OCI-LY3 (cell line): ENCODE measurements at regions not wholly inside any gene's neighbourhood (a gene's known extent, or its start where the extent isn't known, plus 50 kb on each side); places are given as distances from the start of the nearest gene placed in this dataset.

Experiments used
- H2AFZ ChIP-seq: fragments of 200-600, 300-600 bp; shearing (Covaris generic); 2 replicates; pipeline ENCODE4 v1.6.0; 2014; ENCODE audit warnings: antibody characterized with exemption, low read depth, low read length
- H3K27ac ChIP-seq: fragments of 200-600, 300-600 bp; sonication (generic); 2 replicates; pipeline ENCODE4 v1.5.1; 2014; ENCODE audit warnings: mild to moderate bottlenecking, low read length, moderate library complexity, mixed read lengths
- H3K27me3 ChIP-seq: fragments of 200-600, 300-600 bp; sonication (generic); 2 replicates; pipeline ENCODE4 v1.6.1; 2014; ENCODE audit warnings: low read depth, low read length, mixed read lengths
- H3K36me3 ChIP-seq: fragments of 200-600, 300-600 bp; sonication (generic); replicated peaks from 2 replicates; pipeline ENCODE3; 2014; ENCODE audit warnings: low read depth, low read length, mixed read lengths
- H3K4me1 ChIP-seq: fragments of 300-600, 200-600 bp; sonication (generic); 2 replicates; pipeline ENCODE4 v1.6.1; 2014; ENCODE audit warnings: low read length, mixed read lengths
- H3K4me2 ChIP-seq: fragments of 200-600, 300-600 bp; sonication (generic); 2 replicates; pipeline ENCODE4 v1.6.1; 2014; ENCODE audit warnings: low read length, mixed read lengths
- H3K4me3 ChIP-seq: fragments of 300-600, 200-600 bp; sonication (generic); 2 replicates; pipeline ENCODE4 v1.5.1; 2014; ENCODE audit warnings: antibody characterized with exemption, mild to moderate bottlenecking, low read length, moderate library complexity
- H3K79me2 ChIP-seq: fragments of 300-600, 200-600 bp; shearing (Covaris generic); 2 replicates; pipeline ENCODE4 v1.6.1; 2014; ENCODE audit warnings: mild to moderate bottlenecking, low read length, mixed read lengths
- H3K9ac ChIP-seq: fragments of 300-600, 200-600 bp; shearing (Covaris generic); 2 replicates; pipeline ENCODE4 v1.6.0; 2014; ENCODE audit warnings: mild to moderate bottlenecking, low read length, moderate library complexity
- H3K9me3 ChIP-seq: fragments of 200-600, 300-600 bp; shearing (Covaris generic); 2 replicates; pipeline ENCODE4 v1.6.1; 2014; ENCODE audit warnings: low read length, mixed read lengths; ENCODE audit not compliant: insufficient read depth
- H4K20me1 ChIP-seq: fragments of 200-600, 300-600 bp; sonication (generic); 2 replicates; pipeline ENCODE4 v1.6.1; 2016; ENCODE audit warnings: low read length, mixed read lengths; ENCODE audit not compliant: insufficient read depth
- CTCF ChIP-seq: fragments of 200-600, 300-600 bp; sonication (generic); IDR thresholded peaks from 2 replicates; pipeline ENCODE4 v1.5.1; 2014; ENCODE audit warnings: antibody characterized with exemption, low read length, low read depth
- EZH2phosphoT487 ChIP-seq: fragments of 200-600 bp; shearing (Covaris generic); IDR thresholded peaks from 2 replicates; pipeline ENCODE4 v1.6.1; 2018; ENCODE audit warnings: antibody characterized with exemption, mixed run types, low read depth

DNA sequence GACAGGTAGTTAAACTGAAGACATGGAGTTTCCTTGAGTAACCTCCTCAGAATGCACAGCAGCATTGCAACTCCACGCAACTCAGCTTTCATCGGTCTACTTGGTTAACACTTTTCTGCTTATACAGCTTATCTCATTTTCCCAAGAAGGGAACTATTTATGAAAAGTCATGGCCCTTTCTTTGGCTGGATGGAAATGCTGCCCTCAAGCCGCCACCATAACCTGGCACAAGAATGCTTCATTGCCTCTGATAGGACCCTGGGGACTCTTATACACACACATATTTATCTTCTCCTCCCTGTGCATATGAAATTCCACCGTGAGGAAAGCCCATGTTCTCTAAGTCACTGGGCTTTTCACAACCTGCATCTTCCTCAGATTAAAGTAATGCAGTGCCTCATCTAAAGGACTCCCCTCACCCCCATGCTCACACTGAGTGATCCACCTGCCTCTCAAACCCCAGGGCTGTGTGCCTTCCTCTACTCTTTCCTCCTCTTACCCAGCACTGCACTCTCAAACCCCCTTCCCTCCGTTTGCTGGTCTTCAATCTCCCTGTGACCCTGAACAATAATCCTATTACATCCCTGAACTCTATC lies 192.0 kb upstream of the HNRNPA3 start:
- Histone ChIP-seq H3K36me3 (no peaks in the 10 kb centered on the region), H4K20me1 (no peaks in the 10 kb centered on the region), H3K4me1 (no peaks in the 10 kb centered on the region), H3K4me3 (no peak overlapping the region), H3K27me3 (peaks cover 7% of the 10 kb centered on the region; the same call in 1 of the 2 replicates), H3K4me2 (no peak overlapping the region), H3K79me2 (no peaks in the 10 kb centered on the region), H3K9ac (no peak overlapping the region), H3K9me3 (no peaks in the 10 kb centered on the region), H3K27ac (no peak overlapping the region), H2AFZ (no peak overlapping the region)
- no peak for TF ChIP-seq CTCF
- no peak for TF ChIP-seq EZH2phosphoT487

DNA sequence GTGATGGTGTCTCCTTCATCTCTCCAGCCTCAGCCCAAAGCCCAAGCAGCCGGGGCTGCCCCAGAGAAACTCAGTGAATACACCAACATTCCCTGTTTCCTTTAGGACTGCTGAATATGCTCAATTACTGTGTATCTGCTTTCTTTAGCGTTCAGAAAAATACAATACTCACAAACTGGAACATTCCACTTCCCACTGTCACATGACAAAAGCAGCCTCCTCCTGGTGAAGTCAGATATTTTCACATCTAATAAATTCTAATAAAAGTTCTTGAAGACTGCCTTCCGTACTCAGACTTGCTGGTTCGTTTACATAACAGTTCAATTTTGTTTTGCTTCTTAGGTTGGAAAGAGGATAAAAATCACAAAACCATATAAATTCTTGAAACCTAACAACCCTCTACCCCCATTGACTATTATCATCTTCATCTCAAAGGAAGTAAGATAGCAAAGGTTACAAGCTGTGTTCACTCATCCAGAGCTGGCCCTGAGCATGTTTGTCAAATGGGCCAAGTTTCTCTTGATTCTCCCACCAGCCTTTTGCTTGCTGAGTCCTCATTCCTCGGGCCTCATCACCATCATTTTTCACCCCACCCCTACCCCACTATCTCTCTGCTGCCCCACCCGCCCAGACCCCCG lies 190.8 kb upstream of the HNRNPA3 start:
- Histone ChIP-seq H3K27ac (no peak overlapping the region), H3K9me3 (no peaks in the 10 kb centered on the region), H3K27me3 (peaks cover 8% of the 10 kb centered on the region), H3K79me2 (no peaks in the 10 kb centered on the region), H3K9ac (no peak overlapping the region), H3K4me2 (no peak overlapping the region), H3K4me1 (no peaks in the 10 kb centered on the region), H2AFZ (no peak overlapping the region), H4K20me1 (no peaks in the 10 kb centered on the region), H3K4me3 (no peak overlapping the region), H3K36me3 (no peaks in the 10 kb centered on the region)
- TF ChIP-seq EZH2phosphoT487: no peak
- no peak for TF ChIP-seq CTCF

DNA sequence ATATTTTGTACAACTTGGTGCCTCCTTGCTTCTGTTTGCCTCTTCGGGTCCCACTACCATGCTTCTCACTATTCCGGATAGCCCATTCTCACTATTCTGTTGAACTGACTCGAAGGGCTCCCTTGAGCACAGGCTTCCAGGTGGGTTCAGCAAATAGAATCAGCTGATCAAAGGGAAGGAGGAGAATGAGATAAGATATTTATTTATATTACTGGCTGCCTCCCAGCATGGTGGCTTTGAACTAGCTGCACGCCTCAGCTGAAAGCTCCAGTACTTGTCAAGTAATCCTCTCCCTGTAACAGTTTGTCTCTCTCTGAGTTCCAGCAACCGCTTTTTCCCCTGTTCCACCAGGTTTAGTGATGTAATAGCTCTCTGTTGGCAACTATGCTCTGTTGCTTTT lies 187.8 kb upstream of the HNRNPA3 start:
- Histone ChIP-seq H3K4me2 (no peak overlapping the region), H2AFZ (no peak overlapping the region), H3K9me3 (no peaks in the 10 kb centered on the region), H3K27ac (no peak overlapping the region), H3K9ac (no peak overlapping the region), H3K79me2 (no peaks in the 10 kb centered on the region), H3K4me3 (no peak overlapping the region), H3K36me3 (no peaks in the 10 kb centered on the region), H3K4me1 (no peaks in the 10 kb centered on the region), H4K20me1 (no peaks in the 10 kb centered on the region), H3K27me3 (peaks cover 11% of the 10 kb centered on the region)
- no peak for TF ChIP-seq EZH2phosphoT487
- TF ChIP-seq CTCF: no peak

- H3K27ac ChIP-seq: no peak overlapping the region
Observed at GRCh38 chr2:177026253-177026652, 186.3 kb upstream of the HNRNPA3 start.

More at GRCh38 chr2:177026253-177026652, 186.3 kb upstream of the HNRNPA3 start:
- H3K4me1 ChIP-seq: no peaks in the 10 kb centered on the region
- H4K20me1 ChIP-seq: no peaks in the 10 kb centered on the region
- peaks cover 9% of the 10 kb centered on the region for H3K27me3 ChIP-seq
- H2AFZ ChIP-seq: no peak overlapping the region
- H3K4me3 ChIP-seq: no peak overlapping the region
- H3K9me3 ChIP-seq: no peaks in the 10 kb centered on the region
- H3K36me3 ChIP-seq: no peaks in the 10 kb centered on the region
- TF ChIP-seq CTCF (no peak), EZH2phosphoT487 (no peak)
- no peaks in the 10 kb centered on the region for H3K79me2 ChIP-seq
- no peak overlapping the region for H3K9ac ChIP-seq
- no peak overlapping the region for H3K4me2 ChIP-seq
